HL-60 (cell line): ENCODE measurements at regions not wholly inside any gene's neighbourhood (a gene's known extent, or its start where the extent isn't known, plus 50 kb on each side); places are given as distances from the start of the nearest gene placed in this dataset.

ENCODE experiments used
- DNase-seq, 2 experiments: peaks; one replicate each; pipeline ENCODE4 v3.0.0-alpha.2; 2010 to 2020; ENCODE audit warnings: low read depth in 1 of 2, low spot score in 1 of 2
- H3K27ac ChIP-seq: fragments of 250-450 bp; sonication (Bioruptor Pico); replicated peaks from 2 replicates; pipeline ENCODE4 v1.5.1; 2020; ENCODE audit warnings: mild to moderate bottlenecking, moderate library complexity
- H3K27me3 ChIP-seq: fragments of 250-450 bp; sonication (Bioruptor Pico); 2 replicates; pipeline ENCODE4 v1.5.1; 2021; ENCODE audit warnings: mild to moderate bottlenecking, moderate library complexity; ENCODE audit not compliant: insufficient read depth, poor library complexity, severe bottlenecking
- H3K4me3 ChIP-seq: replicated peaks from 2 replicates; pipeline ENCODE4 v1.5.1; 2011; ENCODE audit warnings: mild to moderate bottlenecking, control low read depth, low read length; ENCODE audit not compliant: insufficient read depth
- GABPA ChIP-seq: IDR thresholded peaks from 2 replicates; pipeline ENCODE4 v1.6.1; 2012; ENCODE audit warnings: low read depth
- POLR2AphosphoS5 ChIP-seq: IDR thresholded peaks from 2 replicates; pipeline ENCODE4 v1.6.1; 2012; ENCODE audit warnings: low read depth
- SPI1 ChIP-seq: IDR thresholded peaks from 2 replicates; pipeline ENCODE4 v1.6.1; 2012; ENCODE audit warnings: low read depth, mild to moderate bottlenecking, borderline replicate concordance
- TF ChIP-seq, protein P1 (sequence below): IDR thresholded peaks from one replicate; pipeline ENCODE4 v1.5.1; 2011; ENCODE audit warnings: low read length, control low read depth, inconsistent platforms; ENCODE audit not compliant: insufficient read depth
- TF ChIP-seq, protein P2 (sequence below): IDR thresholded peaks from 2 replicates; pipeline ENCODE4 v1.6.1; 2012; ENCODE audit warnings: low read depth; ENCODE audit not compliant: insufficient replicate concordance

DNA sequence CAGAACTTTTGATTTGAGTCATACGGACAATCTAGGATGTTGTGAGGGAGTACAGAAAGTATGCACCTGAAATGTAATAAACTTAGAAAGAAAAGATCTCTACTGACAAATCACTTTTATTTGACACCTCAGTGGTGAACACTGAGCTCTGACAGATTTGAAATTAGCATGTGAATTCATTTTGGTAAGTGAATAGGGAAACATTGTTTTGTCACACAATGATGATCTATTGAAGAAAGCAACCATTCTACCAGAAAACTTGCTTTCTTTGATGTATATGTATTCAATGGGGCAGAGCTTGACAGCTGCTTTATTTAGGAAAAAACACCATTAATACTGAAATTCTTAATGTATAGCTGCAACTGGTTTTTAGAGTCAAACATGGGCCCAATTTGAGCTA is 500.5 kb downstream of the CCDC85A start:
- H3K27me3 ChIP-seq: no peaks in the 10 kb centered on the region
- DNase-seq: no peak
- no peak overlapping the region for H3K27ac ChIP-seq
- H3K4me3 ChIP-seq: no peak overlapping the region
- TF ChIP-seq, protein P1, sequence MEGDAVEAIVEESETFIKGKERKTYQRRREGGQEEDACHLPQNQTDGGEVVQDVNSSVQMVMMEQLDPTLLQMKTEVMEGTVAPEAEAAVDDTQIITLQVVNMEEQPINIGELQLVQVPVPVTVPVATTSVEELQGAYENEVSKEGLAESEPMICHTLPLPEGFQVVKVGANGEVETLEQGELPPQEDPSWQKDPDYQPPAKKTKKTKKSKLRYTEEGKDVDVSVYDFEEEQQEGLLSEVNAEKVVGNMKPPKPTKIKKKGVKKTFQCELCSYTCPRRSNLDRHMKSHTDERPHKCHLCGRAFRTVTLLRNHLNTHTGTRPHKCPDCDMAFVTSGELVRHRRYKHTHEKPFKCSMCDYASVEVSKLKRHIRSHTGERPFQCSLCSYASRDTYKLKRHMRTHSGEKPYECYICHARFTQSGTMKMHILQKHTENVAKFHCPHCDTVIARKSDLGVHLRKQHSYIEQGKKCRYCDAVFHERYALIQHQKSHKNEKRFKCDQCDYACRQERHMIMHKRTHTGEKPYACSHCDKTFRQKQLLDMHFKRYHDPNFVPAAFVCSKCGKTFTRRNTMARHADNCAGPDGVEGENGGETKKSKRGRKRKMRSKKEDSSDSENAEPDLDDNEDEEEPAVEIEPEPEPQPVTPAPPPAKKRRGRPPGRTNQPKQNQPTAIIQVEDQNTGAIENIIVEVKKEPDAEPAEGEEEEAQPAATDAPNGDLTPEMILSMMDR: no peak
- TF ChIP-seq POLR2AphosphoS5 (no peak), GABPA (no peak), SPI1 (no peak)
- TF ChIP-seq, protein P2, sequence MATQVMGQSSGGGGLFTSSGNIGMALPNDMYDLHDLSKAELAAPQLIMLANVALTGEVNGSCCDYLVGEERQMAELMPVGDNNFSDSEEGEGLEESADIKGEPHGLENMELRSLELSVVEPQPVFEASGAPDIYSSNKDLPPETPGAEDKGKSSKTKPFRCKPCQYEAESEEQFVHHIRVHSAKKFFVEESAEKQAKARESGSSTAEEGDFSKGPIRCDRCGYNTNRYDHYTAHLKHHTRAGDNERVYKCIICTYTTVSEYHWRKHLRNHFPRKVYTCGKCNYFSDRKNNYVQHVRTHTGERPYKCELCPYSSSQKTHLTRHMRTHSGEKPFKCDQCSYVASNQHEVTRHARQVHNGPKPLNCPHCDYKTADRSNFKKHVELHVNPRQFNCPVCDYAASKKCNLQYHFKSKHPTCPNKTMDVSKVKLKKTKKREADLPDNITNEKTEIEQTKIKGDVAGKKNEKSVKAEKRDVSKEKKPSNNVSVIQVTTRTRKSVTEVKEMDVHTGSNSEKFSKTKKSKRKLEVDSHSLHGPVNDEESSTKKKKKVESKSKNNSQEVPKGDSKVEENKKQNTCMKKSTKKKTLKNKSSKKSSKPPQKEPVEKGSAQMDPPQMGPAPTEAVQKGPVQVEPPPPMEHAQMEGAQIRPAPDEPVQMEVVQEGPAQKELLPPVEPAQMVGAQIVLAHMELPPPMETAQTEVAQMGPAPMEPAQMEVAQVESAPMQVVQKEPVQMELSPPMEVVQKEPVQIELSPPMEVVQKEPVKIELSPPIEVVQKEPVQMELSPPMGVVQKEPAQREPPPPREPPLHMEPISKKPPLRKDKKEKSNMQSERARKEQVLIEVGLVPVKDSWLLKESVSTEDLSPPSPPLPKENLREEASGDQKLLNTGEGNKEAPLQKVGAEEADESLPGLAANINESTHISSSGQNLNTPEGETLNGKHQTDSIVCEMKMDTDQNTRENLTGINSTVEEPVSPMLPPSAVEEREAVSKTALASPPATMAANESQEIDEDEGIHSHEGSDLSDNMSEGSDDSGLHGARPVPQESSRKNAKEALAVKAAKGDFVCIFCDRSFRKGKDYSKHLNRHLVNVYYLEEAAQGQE: no peak

DNA sequence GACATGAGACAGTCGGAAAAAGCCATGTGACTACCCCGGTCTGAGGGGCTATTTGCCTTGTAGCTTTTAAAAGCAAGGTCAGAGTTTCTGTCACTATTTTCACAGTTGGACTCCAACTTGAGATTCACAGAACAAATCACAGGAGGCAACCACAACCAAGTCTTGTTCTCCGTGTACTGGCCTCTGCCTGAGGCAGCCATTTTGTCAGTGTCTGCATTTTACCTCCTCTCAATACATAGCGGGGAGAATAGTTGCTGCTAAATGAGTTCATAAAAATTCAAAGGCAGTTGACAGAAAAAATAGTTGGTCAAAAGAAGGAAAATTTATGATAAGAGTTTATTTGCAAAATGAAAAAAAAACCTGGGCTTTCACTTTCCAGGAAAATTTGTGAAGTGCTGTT is 501.4 kb downstream of the CCDC85A start:
- Histone ChIP-seq H3K4me3 (no peak overlapping the region), H3K27ac (no peak overlapping the region), H3K27me3 (no peaks in the 10 kb centered on the region)
- DNase-seq: no peak
- TF ChIP-seq POLR2AphosphoS5: no peak

DNA sequence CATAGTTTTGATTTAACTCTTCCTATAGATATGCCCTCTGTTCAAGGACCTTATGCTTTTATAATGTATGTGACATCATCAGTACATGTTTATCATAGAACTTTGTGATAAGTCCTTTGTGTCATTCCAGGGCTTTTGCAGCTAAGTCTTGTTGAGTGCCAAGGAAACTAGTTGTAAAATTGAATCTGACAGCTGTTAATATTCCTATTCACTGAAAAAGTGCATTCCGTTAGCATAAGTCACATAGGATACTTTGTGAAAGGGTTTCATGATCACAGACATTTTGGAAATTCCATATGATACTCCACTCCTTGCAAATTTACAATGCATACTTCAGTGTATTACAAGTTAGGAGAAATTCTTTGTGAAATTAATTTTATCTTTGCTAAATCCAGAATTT is 503.4 kb downstream of the CCDC85A start:
- no peak overlapping the region for H3K27ac ChIP-seq
- DNase-seq: no peak

DNA sequence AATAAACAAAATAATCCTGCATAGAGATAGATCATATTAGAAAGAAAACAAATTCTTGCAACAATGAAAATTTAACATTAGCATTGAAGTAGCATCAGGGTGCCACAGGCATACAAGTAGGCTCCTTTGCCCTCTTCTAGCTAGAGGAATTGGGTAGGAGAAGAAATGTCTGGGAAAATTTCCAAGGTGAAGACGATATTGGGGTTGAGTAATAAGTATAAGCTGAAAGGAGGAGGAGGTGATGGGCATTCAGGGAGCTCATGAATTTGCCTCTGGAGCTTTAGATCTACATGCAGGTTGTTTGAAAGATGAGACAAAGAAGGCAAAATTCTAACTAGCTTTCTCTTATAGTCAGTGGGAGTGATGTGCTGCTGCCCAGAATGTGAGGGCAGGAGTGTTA is 504.9 kb downstream of the CCDC85A start:
- Histone ChIP-seq H3K27ac (no peak overlapping the region), H3K4me3 (no peak overlapping the region), H3K27me3 (no peaks in the 10 kb centered on the region)
- TF ChIP-seq, protein P1: no peak
- TF ChIP-seq GABPA: no peak
- DNase-seq: no peak

More for the DNA sequence above, 503.4 kb downstream of the CCDC85A start:
- TF ChIP-seq, protein P2: no peak
- TF ChIP-seq POLR2AphosphoS5: no peak
- no peak for TF ChIP-seq GABPA
- Histone ChIP-seq H3K4me3 (no peak overlapping the region), H3K27me3 (no peaks in the 10 kb centered on the region)

DNA sequence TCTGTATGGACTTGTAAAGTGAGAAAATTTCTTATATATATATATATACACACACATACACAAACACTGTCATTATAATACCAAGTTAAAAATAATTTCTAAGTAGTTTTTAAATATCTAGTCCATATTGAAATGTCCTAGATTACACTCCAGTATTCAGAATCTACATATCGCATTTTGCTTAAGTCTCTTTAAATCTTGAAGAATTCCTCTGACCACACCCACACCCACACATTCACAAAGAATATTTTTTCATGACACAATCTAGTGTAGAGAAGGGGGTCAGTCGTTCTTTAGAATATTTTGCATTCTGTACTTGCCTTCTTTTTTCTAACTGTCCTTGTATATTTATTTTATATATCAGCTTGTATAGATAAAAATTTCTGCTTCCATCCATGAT is 509.7 kb downstream of the CCDC85A start:
- no peak overlapping the region for H3K27ac ChIP-seq
- DNase-seq: no peak
- TF ChIP-seq, protein P2: no peak
- TF ChIP-seq POLR2AphosphoS5 (no peak), SPI1 (no peak), GABPA (no peak)
- TF ChIP-seq, protein P1: no peak

More for the DNA sequence above, 509.7 kb downstream of the CCDC85A start:
- H3K4me3 ChIP-seq: no peak overlapping the region
- H3K27me3 ChIP-seq: no peaks in the 10 kb centered on the region
